Neural progenitor cell (in vitro differentiated cells): ENCODE measurements at regions not wholly inside any gene's neighbourhood (a gene's known extent, or its start where the extent isn't known, plus 50 kb on each side); places are given as distances from the start of the nearest gene placed in this dataset.

Source experiments
- DNase-seq: peaks from one replicate; pipeline ENCODE4 v3.0.0-alpha.2; 2016; ENCODE audit warnings: low spot score
- H2AFZ ChIP-seq: fragments of 200-600 bp; sonication (generic); replicated peaks from 2 replicates; pipeline ENCODE4 v1.6.1; 2016; ENCODE audit warnings: antibody characterized with exemption
- H3F3A ChIP-seq: fragments of 200-600 bp; sonication (generic); 2 replicates; pipeline ENCODE4 v1.6.1; 2016; ENCODE audit warnings: antibody characterized with exemption, low read depth
- H3K27ac ChIP-seq: fragments of 200-600 bp; sonication (generic); 2 replicates; pipeline ENCODE4 v1.5.1; 2016; ENCODE audit warnings: mild to moderate bottlenecking
- H3K27me3 ChIP-seq: fragments of 200-600 bp; sonication (generic); 2 replicates; pipeline ENCODE4 v1.6.1; 2016; ENCODE audit warnings: mild to moderate bottlenecking, moderate library complexity
- H3K36me3 ChIP-seq: fragments of 200-600 bp; sonication (generic); 2 replicates; pipeline ENCODE4 v1.5.1; 2016
- H3K4me1 ChIP-seq: fragments of 200-600 bp; sonication (generic); 2 replicates; pipeline ENCODE4 v1.6.1; 2016; ENCODE audit warnings: mixed run types
- H3K4me2 ChIP-seq: fragments of 200-600 bp; sonication (generic); 2 replicates; pipeline ENCODE4 v1.6.1; 2016
- H3K4me3 ChIP-seq: fragments of 200-600 bp; sonication (generic); 2 replicates; pipeline ENCODE4 v1.5.1; 2016
- H3K79me2 ChIP-seq: fragments of 200-600 bp; sonication (generic); 2 replicates; pipeline ENCODE4 v1.6.1; 2016; ENCODE audit warnings: low read depth
- H3K9ac ChIP-seq: fragments of 200-600 bp; sonication (generic); 2 replicates; pipeline ENCODE4 v1.6.1; 2016
- H3K9me3 ChIP-seq: fragments of 200-600 bp; sonication (generic); 2 replicates; pipeline ENCODE4 v1.5.1; 2016; ENCODE audit warnings: low read depth
- H4K20me1 ChIP-seq: fragments of 200-600 bp; sonication (generic); 2 replicates; pipeline ENCODE4 v1.6.1; 2016; ENCODE audit warnings: low read depth
- H3K27ac Mint-ChIP-seq: 3 replicates; pipeline ENCODE4 v1.8.0; 2021; ENCODE audit warnings: mixed read lengths
- H3K27me3 Mint-ChIP-seq: 2 replicates; pipeline ENCODE4 v1.8.0; 2022; ENCODE audit warnings: low read depth, mild to moderate bottlenecking, inconsistent platforms, moderate library complexity, mixed read lengths; ENCODE audit not compliant: insufficient read depth
- H3K36me3 Mint-ChIP-seq: 3 replicates; pipeline ENCODE4 v1.8.0; 2021; ENCODE audit warnings: mixed read lengths
- H3K4me1 Mint-ChIP-seq: 3 replicates; pipeline ENCODE4 v1.8.0; 2021; ENCODE audit warnings: mixed read lengths
- H3K4me3 Mint-ChIP-seq: 3 replicates; pipeline ENCODE4 v1.8.0; 2021; ENCODE audit warnings: mild to moderate bottlenecking, moderate library complexity, mixed read lengths
- H3K9me3 Mint-ChIP-seq: 3 replicates; pipeline ENCODE4 v1.8.0; 2020; ENCODE audit warnings: mixed read lengths
- EZH2 ChIP-seq: fragments of 200-600 bp; sonication (generic); IDR thresholded peaks from 2 replicates; pipeline ENCODE4 v1.6.1; 2017; ENCODE audit warnings: antibody characterized with exemption, mild to moderate bottlenecking, moderate library complexity
- EZH2phosphoT487 ChIP-seq: fragments of 200-600 bp; sonication (generic); IDR thresholded peaks from 2 replicates; pipeline ENCODE4 v1.6.1; 2017; ENCODE audit warnings: antibody characterized with exemption
- TF ChIP-seq, protein P1 (sequence below): fragments of 200-600 bp; sonication (generic); IDR thresholded peaks from 2 replicates; pipeline ENCODE4 v1.5.1; 2017; ENCODE audit warnings: antibody characterized with exemption, mild to moderate bottlenecking

GRCh38 chr4:16294455-16294854 lies 68.2 kb upstream of the TAPT1 start:
- no peaks in the 10 kb centered on the region for H3K79me2 ChIP-seq
- H3K4me1 Mint-ChIP-seq = peaks cover 17% of the 10 kb centered on the region
- H2AFZ ChIP-seq = no peak overlapping the region
- H3K27me3 Mint-ChIP-seq = peaks cover 2% of the 10 kb centered on the region
- H3K9ac ChIP-seq = no peak overlapping the region
- H3K27me3 ChIP-seq = no peaks in the 10 kb centered on the region
- H3K9me3 ChIP-seq = no peaks in the 10 kb centered on the region
- no peak overlapping the region for H3K4me2 ChIP-seq
- no peaks in the 10 kb centered on the region for H4K20me1 ChIP-seq
- H3K36me3 Mint-ChIP-seq = peaks cover 2% of the 10 kb centered on the region
- H3K4me1 ChIP-seq = peaks cover 19% of the 10 kb centered on the region
- no peak overlapping the region for H3K4me3 ChIP-seq
- H3K36me3 ChIP-seq = no peaks in the 10 kb centered on the region
- no peak overlapping the region for H3K4me3 Mint-ChIP-seq
- H3K27ac Mint-ChIP-seq = no peak overlapping the region
- DNase-seq = no peak
- H3F3A ChIP-seq = no peaks in the 10 kb centered on the region
- H3K9me3 Mint-ChIP-seq = peaks cover 3% of the 10 kb centered on the region
- TF ChIP-seq, protein P1, sequence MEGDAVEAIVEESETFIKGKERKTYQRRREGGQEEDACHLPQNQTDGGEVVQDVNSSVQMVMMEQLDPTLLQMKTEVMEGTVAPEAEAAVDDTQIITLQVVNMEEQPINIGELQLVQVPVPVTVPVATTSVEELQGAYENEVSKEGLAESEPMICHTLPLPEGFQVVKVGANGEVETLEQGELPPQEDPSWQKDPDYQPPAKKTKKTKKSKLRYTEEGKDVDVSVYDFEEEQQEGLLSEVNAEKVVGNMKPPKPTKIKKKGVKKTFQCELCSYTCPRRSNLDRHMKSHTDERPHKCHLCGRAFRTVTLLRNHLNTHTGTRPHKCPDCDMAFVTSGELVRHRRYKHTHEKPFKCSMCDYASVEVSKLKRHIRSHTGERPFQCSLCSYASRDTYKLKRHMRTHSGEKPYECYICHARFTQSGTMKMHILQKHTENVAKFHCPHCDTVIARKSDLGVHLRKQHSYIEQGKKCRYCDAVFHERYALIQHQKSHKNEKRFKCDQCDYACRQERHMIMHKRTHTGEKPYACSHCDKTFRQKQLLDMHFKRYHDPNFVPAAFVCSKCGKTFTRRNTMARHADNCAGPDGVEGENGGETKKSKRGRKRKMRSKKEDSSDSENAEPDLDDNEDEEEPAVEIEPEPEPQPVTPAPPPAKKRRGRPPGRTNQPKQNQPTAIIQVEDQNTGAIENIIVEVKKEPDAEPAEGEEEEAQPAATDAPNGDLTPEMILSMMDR = no peak
- TF ChIP-seq EZH2 = no peak
- no peak for TF ChIP-seq EZH2phosphoT487
- H3K27ac ChIP-seq = no peak overlapping the region

GRCh38 chr4:16293210-16293838 lies 67.1 kb upstream of the TAPT1 start:
- Histone ChIP-seq H3K9ac (no peak overlapping the region), H3K4me1 (peaks cover 19% of the 10 kb centered on the region), H3K4me2 (no peak overlapping the region), H3F3A (no peaks in the 10 kb centered on the region), H3K79me2 (no peaks in the 10 kb centered on the region), H3K4me3 (no peak overlapping the region), H3K36me3 (no peaks in the 10 kb centered on the region), H3K27me3 (no peaks in the 10 kb centered on the region), H2AFZ (no peak overlapping the region), H3K9me3 (no peaks in the 10 kb centered on the region), H3K27ac (no peak overlapping the region), H4K20me1 (no peaks in the 10 kb centered on the region)
- no peak for DNase-seq
- no peak overlapping the region for H3K27ac Mint-ChIP-seq
- H3K27me3 Mint-ChIP-seq = peaks cover 2% of the 10 kb centered on the region
- H3K36me3 Mint-ChIP-seq = peaks cover 2% of the 10 kb centered on the region
- peaks cover 17% of the 10 kb centered on the region for H3K4me1 Mint-ChIP-seq
- peaks cover 3% of the 10 kb centered on the region for H3K9me3 Mint-ChIP-seq
- TF ChIP-seq EZH2 = no peak
- TF ChIP-seq EZH2phosphoT487 = no peak
- TF ChIP-seq, protein P1 = no peak
- no peak overlapping the region for H3K4me3 Mint-ChIP-seq

- Mint-ChIP-seq H3K27me3 (peaks cover 2% of the 10 kb centered on the region), H3K4me1 (peaks cover 17% of the 10 kb centered on the region), H3K36me3 (peaks cover 2% of the 10 kb centered on the region), H3K9me3 (peaks cover 3% of the 10 kb centered on the region), H3K27ac (peak overlapping the region; percentile 80), H3K4me3 (no peak overlapping the region)
- Histone ChIP-seq H3K9ac (no peak overlapping the region), H4K20me1 (no peaks in the 10 kb centered on the region), H3K27ac (no peak overlapping the region), H3F3A (no peaks in the 10 kb centered on the region), H3K4me3 (no peak overlapping the region), H3K9me3 (no peaks in the 10 kb centered on the region), H3K4me2 (peak overlapping the region; percentile 4), H3K27me3 (no peaks in the 10 kb centered on the region), H3K4me1 (peaks cover 19% of the 10 kb centered on the region), H3K36me3 (no peaks in the 10 kb centered on the region), H3K79me2 (no peaks in the 10 kb centered on the region), H2AFZ (peak overlapping the region; percentile 2)
- no peak for TF ChIP-seq EZH2phosphoT487
- TF ChIP-seq EZH2 = no peak
- TF ChIP-seq, protein P1 = no peak
- no peak for DNase-seq
Measured at GRCh38 chr4:16292585-16292984, 66.3 kb upstream of the TAPT1 start.
